GM21529 (cell line): ENCODE measurements at regions not wholly inside any gene's neighbourhood (a gene's known extent, or its start where the extent isn't known, plus 50 kb on each side); places are given as distances from the start of the nearest gene placed in this dataset.

Source experiments
- ATAC-seq: cut with Tn5 transposase; IDR thresholded peaks from one replicate; pipeline ENCODE4 v1.9.1; 2021; ENCODE audit not compliant: unreplicated experiment

- no peak for ATAC-seq
Measured at GRCh38 chr18:78677483-78678317, 301.9 kb upstream of the SALL3 start.

GRCh38 chr18:78678318-78678695 is 301.3 kb upstream of the SALL3 start:
- no peak for ATAC-seq

- ATAC-seq = no peak
Measured at GRCh38 chr18:78679031-78679430, 300.6 kb upstream of the SALL3 start.

- no peak for ATAC-seq
Measured at GRCh38 chr18:78679613-78680260, 299.9 kb upstream of the SALL3 start.

GRCh38 chr18:78681396-78681795 is 298.2 kb upstream of the SALL3 start:
- no peak for ATAC-seq

- no peak for ATAC-seq
Measured at GRCh38 chr18:78681934-78682333, 297.7 kb upstream of the SALL3 start.

GRCh38 chr18:78682716-78683115 is 296.9 kb upstream of the SALL3 start:
- ATAC-seq = no peak

GRCh38 chr18:78683191-78684010 is 296.2 kb upstream of the SALL3 start:
- ATAC-seq = no peak

- no peak for ATAC-seq
Measured at GRCh38 chr18:78685250-78685979, 294.2 kb upstream of the SALL3 start.

GRCh38 chr18:78685980-78686530 is 293.6 kb upstream of the SALL3 start:
- ATAC-seq = no peak

- no peak for ATAC-seq
Measured at GRCh38 chr18:78686976-78687685, 292.5 kb upstream of the SALL3 start.

- ATAC-seq = no peak
Measured at GRCh38 chr18:78687736-78688135, 291.9 kb upstream of the SALL3 start.

GRCh38 chr18:78688249-78688648 is 291.4 kb upstream of the SALL3 start:
- no peak for ATAC-seq

GRCh38 chr18:78688916-78689315 is 290.7 kb upstream of the SALL3 start:
- no peak for ATAC-seq

GRCh38 chr18:78689606-78690005 is 290.0 kb upstream of the SALL3 start:
- ATAC-seq = no peak

GRCh38 chr18:78692105-78692504 is 287.5 kb upstream of the SALL3 start:
- ATAC-seq = no peak

- no peak for ATAC-seq
Measured at GRCh38 chr18:78693429-78693828, 286.2 kb upstream of the SALL3 start.

GRCh38 chr18:78696698-78697435 is 282.8 kb upstream of the SALL3 start:
- no peak for ATAC-seq

- ATAC-seq = no peak
Measured at GRCh38 chr18:78697446-78697845, 282.2 kb upstream of the SALL3 start.
